GM19193 (cell line): ENCODE measurements at regions not wholly inside any gene's neighbourhood (a gene's known extent, or its start where the extent isn't known, plus 50 kb on each side); places are given as distances from the start of the nearest gene placed in this dataset.

Source experiments
- POLR2A ChIP-seq: IDR thresholded peaks from 4 replicates; pipeline ENCODE4 v1.6.1; 2011; ENCODE audit not compliant: insufficient read depth, insufficient read length; ENCODE audit errors: extremely low read depth

- no peak for TF ChIP-seq POLR2A
These were observed 530.8 kb downstream of the BUD13 start for GRCh38 chr11:116242006-116242405.

- TF ChIP-seq POLR2A: no peak
These were observed 532.1 kb downstream of the BUD13 start for GRCh38 chr11:116240710-116241109.

DNA sequence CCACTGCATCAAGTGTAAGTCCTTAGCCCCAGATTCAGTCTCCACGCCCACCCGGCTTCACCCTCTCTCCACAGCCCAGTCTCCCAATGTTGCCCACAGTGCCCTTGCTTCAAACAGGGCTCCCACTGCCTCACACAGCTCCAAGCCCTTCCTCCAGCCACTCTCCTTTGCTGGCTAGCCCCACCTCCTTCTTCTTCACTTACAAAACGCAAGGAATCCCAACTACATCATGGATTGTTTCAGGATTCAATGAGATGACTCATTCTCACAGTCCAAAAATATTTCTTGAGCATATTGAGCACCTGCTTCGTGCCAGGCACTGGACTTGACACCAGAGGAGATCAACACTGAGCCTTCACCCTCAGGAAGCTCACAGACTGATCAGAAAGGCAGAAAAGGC is 533.5 kb downstream of the BUD13 start:
- TF ChIP-seq POLR2A: no peak

- no peak for TF ChIP-seq POLR2A
These were observed 537.7 kb downstream of the BUD13 start for GRCh38 chr11:116234989-116235568.

GRCh38 chr11:116233561-116233960 is 539.2 kb downstream of the BUD13 start:
- TF ChIP-seq POLR2A: no peak

- no peak for TF ChIP-seq POLR2A
These were observed 540.4 kb downstream of the BUD13 start for GRCh38 chr11:116232364-116232828.

GRCh38 chr11:116231543-116231942 is 541.2 kb downstream of the BUD13 start:
- no peak for TF ChIP-seq POLR2A

- no peak for TF ChIP-seq POLR2A
These were observed 542.3 kb downstream of the BUD13 start for GRCh38 chr11:116230438-116230837.

GRCh38 chr11:116229236-116229970 is 543.4 kb downstream of the BUD13 start:
- TF ChIP-seq POLR2A: no peak

GRCh38 chr11:116226731-116227130 is 546.1 kb downstream of the BUD13 start:
- no peak for TF ChIP-seq POLR2A

DNA sequence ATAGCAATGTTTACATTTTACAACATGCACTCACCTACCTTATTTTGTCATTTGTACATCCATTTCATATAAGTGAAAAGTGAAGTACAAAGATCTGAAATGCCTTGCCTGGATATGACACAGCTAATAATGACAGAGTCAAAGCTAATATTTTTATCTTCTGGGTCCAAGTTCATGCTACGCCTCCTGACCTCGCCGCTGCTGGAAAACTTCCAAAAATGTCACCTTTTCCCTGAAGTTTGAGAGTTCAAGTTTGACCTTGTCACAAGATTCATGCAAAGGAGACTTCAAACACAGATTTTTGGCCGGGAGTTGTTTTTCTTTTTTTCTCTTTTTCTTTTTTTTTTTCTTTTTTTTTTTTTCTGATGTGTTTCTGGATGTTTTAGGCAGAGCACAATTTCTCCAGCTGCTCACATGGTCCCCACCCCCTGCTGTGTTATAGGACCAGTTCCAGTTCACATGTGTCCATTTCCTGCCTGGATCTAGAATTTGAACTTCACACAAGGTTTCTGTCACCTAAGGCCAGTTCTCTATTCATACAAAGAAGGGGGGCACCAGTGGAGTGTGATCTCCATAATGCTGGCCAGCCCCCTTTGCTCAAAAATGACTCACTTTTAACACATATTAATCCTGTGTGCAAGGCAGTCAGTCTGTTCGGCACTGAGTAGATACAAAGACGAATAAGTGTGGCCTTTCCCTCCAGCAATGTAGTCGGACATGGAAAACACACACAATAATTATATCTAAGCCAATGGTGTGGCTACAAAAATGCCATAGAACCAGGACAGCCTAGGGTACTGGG is 546.8 kb downstream of the BUD13 start:
- no peak for TF ChIP-seq POLR2A

DNA sequence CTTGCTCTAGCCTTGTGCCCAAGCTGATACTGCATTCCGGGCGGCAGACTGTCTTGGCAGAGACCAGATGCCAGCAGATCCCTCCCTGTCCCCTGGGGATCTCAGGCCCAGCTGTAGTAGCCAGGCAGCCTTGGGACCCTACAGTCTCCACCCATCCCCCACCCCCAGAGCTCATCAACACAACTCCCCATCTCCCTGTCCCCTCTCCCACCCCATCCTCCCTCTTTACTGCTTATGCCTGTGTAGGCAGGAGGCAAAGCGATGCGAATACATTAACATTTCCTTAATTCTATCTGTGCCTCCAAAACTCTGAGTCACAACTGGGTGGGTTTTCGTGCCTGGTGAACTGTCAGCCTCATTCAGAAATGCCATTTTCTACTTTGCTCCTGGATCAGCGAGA is 547.6 kb downstream of the BUD13 start:
- no peak for TF ChIP-seq POLR2A

GRCh38 chr11:116224889-116225200 is 547.9 kb downstream of the BUD13 start:
- TF ChIP-seq POLR2A: no peak

DNA sequence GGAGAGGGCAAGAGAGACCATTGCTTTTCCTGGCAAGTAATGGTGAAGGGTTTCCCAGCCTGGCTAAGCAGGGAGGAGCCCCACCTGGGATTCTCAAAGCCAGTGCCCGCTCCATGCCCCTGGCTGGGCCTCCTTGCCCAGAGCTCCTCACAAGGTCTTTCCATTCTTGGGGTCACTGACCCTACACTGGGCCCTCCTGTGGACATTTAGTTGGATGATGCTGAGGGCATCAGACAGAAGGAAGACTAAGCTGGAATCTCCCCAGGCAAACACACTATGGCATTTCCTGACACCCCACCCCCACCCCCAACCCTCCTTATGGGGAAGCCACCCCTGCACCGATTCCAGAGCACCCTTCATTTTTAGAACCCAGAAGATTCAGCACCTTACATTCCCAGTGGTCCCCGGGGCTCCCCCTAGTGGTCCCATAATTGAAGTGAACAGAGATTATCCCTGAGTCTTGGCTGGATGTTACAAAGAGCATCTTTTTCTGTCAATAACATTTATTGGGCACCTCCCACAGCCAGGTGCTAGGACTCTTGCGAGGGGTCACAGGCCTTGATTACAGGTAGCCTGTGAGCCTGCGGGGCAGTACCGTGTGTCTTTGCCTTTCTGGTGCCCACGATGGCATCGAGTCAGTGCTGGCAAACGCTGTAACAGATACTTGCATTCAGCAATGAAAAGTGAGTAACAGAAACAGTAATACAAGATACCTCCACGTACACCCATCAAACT is 548.5 kb downstream of the BUD13 start:
- no peak for TF ChIP-seq POLR2A

DNA sequence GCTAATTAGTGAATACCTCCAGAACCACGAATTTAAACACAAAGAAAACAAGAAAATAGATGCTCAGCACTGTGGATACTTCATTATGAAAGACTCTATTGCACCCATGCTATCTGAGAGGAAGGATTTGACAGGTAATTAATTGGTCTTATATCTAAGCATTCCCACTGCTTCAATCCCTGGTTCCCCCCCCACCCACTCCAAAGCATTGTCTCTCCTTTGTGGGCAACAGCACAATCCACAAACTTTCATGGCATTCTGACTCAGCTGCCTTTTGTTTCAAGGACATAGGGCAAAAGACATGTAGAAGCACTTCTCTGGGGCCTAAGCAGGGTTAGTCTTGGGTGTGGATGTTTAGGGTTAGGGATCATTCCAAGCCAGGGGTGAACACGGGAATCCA is 551.4 kb downstream of the BUD13 start:
- TF ChIP-seq POLR2A: no peak
